ENCODE measurements at regions not wholly inside any gene's neighbourhood (a gene's known extent, or its start where the extent isn't known, plus 50 kb on each side); places are given as distances from the start of the nearest gene placed in this dataset.

GRCh38 chr5:8470489-8470888 lies 601.5 kb downstream of the MTRR start:
- DNase-seq = no peak

DNA sequence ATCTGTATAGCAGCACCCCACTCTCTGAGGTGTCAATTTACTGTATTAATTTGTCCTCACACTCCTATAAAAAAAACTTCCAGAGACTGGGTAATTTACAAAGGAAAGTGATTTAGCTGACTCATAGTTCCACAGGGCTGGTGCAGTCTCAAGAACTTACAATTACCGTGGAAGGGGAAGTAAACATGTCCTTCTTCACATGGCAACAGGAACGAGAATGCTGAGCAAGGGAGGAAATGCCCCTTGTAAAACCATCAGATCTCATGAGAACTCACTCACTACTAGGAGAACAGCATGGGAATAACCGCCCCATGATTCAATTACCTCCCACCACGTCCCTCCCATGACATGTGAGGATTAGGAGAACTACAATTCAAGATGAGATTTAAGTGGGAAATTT lies 602.6 kb downstream of the MTRR start:
- DNase-seq = no peak

DNA sequence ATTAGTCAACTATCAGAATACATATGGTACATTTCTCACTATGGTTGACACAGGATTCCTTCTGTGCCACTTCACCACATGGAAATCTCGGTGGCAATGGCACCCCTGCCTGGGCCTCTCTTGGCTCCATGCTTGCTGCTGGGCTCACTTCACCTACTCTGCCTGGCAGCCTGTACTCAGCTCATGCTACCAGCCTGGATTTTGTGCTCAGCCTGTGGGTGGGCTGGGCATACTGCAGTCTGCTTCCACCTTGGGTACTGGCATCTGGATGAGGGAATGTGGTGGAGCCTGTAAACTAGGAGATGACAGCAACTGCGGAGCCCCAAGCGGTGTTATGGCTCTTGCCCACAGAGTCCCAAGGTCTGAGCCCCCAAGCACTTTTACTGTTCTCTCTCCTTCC lies 604.1 kb downstream of the MTRR start:
- DNase-seq = no peak

DNA sequence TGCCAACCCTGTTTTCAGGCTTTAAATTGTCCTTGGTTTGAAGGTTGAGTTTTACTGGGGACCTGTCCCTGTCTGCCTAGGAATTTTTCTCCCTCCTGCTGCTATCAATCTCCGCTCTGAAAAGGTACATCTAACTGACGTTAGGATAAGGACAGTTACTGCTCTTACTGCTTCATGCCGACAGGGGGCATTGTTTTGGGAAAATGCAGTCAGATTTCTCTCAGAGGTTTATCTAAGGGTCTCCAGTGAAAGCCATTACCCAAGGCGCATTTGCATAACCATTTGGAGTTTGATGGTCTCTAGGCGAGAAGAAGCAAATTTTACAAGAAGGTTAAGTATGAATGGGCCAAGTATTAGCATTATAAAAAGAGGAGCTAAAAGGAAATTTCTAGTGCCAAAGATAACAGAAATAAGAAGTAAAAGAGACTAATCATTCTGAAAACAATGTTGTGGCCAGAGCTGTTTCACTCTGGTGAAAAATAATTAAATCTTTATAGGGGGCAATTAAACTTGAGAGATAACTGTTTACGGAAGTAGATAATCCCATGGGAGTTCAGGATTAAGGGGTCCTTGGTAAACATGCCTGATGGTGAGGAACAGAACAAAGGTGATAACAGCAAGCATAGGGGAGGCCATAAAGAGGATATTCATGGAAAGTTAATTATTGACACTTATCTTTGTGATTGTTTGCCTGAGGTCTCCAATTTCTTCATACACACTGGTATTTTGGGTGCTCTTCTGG lies 605.0 kb downstream of the MTRR start:
- DNase-seq = no peak

DNA sequence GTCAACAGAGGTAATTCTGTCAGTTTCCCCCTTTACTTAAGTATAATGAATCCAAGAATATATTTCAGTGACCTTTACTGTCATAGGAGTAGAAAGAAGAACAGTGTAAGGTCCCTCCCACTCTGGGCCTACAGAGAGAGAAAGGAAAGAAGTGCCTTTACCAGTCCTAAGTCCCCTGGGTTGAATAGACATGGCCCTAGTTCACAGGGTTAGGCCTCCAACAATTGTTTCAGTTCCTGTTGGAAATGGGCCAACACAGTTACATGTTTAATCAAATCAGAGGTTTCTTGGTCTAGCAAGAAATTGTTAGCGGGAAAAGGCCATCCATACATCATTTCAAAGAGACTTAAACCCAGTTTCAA lies 605.6 kb downstream of the MTRR start:
- no peak for DNase-seq

GRCh38 chr5:8478326-8478725 lies 609.4 kb downstream of the MTRR start:
- DNase-seq = no peak

DNA sequence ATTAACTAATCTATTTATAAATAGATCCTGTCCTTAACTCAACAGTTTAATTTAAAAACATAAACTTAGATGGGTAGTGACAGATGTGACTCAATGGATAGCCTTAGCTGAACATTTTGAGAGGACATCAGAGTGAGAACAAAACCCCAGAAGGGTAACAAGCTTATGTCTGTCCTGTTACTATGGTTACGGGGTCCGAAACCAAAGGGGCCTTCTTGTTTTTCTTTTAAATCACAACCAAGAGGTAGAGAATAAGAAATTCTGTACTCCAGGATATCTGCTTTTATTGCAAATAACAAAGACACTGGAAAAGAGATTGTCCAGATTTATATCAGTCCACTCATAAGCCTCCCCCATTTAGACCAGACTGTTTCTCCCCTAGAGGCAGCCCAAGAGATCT lies 612.1 kb downstream of the MTRR start:
- DNase-seq = no peak

DNA sequence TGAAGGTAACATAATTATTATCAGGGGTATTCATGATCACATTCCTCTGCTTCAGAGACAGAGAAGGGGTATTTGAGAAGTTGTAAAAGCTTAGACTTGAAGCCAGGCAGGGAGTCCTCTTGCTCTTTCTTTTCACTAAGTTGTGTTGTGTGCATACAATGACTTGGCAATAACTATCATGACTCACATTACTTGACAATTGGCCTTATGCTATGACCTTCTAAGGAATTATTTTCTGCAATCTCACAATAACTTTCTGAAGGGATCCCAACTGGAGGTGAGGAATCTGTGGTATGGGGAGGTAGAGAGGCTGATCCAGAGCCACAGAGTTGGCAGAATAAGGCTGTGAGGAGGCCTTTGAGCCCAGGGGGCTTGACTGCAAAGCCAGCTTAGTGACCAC lies 622.3 kb downstream of the MTRR start:
- no peak for DNase-seq

DNA sequence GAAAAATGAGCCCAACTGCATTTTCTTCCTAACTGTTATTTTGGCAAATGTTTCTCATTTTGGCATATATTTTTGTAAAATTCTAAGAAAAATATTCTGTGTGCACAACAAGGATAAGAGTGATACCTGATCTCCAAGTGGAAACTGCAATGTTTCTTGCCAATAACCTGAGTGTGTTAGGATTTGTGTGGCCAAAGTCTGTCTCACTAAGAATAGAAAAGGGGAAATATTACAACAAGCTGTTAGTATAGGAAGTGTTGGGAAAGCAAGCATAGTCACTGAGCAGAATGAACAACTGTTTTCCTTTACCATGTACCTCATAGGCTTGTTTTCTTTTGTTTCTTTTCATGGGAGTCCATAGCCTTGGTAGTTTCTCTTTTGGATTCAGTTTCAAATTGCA lies 624.2 kb downstream of the MTRR start:
- no peak for DNase-seq

DNA sequence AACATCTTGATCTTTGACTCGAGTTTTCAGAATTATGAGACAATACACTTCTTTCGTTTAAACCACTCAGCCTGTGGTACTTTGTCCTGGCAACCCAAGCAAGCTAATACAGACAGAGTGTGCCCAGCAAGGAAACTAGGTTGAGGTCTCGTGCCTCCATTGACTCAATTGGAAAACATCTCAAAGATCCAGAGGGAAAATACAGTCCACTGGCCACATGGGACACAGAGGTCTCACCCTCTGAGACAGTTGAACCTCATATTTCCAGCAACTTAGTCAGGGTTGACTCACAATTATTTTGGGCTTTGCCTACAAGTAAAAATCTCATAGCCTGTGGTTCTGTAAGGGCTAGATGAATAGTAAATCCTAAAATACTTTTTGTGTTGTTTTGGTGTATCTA lies 631.5 kb downstream of the MTRR start:
- DNase-seq = no peak

DNA sequence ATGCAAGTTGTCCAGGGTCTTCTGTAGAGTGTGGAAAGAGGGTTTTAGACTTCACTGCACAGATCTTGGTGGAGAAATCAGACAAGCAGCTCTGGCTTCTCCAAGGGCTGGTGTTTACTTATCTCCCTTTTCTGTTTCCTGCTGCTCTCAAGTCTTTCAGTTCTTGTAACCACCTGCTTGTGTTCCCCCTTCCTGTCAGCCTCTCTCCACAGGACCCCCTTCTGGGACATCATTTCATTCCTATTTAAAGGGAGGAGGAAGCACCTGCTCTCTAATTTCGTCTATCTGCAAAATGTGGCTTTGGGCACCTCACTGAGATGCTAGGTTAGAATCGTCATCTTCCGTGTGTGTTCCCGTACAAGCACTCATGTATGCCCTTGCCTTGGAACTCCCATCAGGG lies 636.2 kb downstream of the MTRR start:
- DNase-seq = no peak

DNA sequence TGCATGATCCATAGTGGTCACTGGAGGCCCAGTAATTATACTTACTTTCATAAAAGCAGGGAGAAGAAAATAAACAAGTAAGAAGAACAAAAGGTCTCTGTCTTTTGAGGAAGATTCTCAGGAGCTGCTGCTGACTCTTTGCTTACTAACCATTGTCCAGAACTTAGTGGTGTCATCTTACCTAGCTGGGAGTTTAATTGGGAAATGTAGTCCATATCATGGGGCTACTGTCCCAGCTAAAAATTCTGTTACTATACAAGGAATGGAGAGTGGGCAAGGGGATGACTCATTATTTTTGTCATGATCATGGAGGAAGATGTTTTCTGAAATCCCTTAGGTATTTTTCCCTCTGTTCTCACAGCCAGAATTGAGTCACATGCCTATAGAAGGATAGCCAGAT lies 639.3 kb downstream of the MTRR start:
- DNase-seq = no peak

GRCh38 chr5:8516356-8516755 lies 647.4 kb downstream of the MTRR start:
- no peak for DNase-seq

DNA sequence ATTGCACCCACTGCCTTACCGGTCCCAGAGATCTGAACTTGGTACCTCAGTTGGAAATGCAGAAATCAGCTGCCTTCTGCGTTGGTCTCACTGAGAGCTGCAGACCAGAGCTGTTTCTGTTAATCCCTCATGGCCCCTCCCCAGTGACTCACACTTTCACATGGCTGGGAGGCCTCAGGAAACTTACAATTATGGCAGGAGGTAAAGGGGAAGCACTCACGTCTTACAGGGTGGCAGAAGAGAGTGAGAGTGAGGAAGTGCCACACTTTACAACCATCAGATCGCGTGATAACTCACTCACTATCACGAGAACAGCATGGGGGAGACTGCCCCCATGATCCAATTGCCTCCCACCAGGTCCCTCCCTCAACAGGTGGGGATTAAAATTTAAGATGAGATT lies 648.5 kb downstream of the MTRR start:
- no peak for DNase-seq

- DNase-seq = no peak
These were observed 652.0 kb downstream of the MTRR start for GRCh38 chr5:8520917-8521316.

DNA sequence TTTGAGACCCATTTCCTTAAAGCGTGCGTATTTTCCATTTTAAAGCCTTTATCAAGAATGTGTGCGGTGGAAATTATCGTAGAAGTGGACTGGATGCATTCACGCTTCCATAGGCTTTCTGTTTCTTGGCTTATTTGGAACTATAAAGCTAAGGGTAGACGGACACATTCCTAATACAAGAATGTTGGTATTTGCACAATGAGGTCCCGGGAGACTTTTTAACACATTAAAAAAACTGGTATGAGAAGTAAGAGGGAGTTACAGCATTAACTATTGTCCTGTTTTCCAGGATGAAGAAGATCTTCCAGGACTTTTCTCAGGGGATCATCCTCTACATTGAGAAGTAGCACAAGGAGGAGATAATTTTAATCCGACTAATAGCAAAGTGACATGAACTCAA lies 653.0 kb downstream of the MTRR start:
- no peak for DNase-seq

GRCh38 chr5:8522646-8523045 lies 653.7 kb downstream of the MTRR start:
- DNase-seq = no peak

DNA sequence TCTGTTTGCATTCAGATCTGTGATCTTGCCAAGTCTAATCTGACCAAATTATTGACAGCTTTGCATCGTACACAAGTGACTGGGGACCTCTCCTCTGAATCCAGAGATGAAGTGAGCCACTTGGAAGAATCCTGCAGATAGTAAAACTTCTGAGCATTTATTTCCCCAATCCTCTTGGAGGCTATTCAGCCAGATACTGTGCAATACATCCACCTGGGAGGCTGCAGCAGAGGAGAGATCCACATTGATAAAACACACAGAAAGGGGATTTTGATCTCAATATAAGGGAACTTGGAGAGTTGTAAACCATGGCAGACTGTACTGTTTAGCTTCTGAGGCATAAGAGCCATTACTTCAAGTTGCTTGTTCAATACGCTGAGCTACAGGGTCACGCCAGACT lies 654.6 kb downstream of the MTRR start:
- no peak for DNase-seq

- peak in 1 of 51 donors; percentile 17 for DNase-seq
These were observed 656.9 kb downstream of the MTRR start for GRCh38 chr5:8525819-8526218.

GRCh38 chr5:8528106-8528505 lies 659.2 kb downstream of the MTRR start:
- DNase-seq = no peak

DNA sequence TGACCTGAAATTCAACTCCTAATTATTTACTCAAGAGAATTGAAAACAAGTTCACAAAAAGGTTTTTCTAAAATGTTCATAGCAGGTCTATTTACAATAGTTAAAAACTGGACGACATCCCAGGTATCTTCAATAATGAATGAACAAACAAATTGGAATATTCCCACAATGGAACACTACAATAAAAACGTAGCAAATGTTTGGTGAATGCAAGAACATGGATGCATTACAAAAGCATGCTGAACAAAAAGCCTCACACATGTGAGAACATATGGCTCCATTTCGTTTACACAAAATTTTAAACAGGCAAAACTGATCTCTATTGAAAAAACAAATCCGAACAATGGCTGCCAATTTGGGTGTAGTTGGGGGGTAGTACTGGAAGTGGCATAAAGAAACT lies 669.9 kb downstream of the MTRR start:
- DNase-seq = no peak

DNA sequence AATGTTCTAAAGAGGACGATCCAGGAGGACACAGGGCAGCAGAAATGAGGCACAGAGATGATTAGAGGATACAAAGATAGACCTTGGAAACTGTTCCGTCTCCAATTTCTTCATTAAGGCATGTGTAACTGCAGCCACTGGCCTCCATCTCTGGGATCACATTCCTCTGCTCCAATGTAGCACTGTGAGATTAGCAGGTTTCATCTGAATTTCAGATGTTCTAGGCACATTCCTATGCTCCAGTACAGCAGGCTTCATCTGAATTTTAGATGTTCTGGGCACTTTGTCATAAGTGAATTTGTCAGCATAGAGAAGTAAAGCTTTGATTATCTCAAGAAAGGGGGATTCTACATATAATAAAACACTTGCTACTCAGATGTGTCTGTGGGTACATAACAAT lies 671.4 kb downstream of the MTRR start:
- no peak for DNase-seq

DNA sequence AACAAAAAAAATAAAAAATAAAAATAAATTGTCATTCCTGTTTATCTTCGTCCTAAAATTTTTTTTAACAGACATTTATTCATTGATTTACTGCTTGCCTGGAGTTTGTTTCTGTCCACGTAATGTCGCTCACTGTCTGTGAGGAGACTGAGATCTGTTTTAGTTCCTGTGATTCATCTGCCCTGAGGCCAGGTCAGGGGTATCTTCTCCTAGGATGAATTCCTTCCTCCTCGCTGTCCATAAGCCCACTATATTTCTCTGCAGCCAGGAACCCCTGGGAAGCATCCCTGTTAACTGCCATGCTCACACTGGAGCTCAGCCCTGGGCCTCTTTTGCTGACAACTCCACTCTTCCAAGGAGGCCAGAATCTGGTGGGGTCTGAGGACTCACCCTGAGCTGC lies 682.0 kb downstream of the MTRR start:
- no peak for DNase-seq

DNA sequence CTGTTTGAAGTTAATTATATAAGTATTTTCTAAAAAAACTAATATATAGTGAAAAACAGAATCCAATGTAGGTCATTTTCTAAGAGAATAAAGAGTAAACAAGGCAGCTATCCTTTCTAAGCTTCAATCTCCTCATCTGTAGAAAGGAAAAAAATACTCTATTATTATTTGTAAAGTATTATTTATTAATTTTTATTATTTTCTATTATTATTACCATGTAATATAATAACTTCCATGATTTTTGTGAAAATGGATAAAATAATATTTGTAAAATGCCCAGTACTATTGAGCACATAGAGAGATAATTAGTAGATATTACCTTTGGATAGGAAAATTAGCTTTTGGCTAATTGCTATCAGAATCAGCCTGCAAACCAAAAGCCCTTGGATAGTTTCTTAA lies 684.4 kb downstream of the MTRR start:
- DNase-seq = no peak
